ENCODE measurements at regions not wholly inside any gene's neighbourhood (a gene's known extent, or its start where the extent isn't known, plus 50 kb on each side); places are given as distances from the start of the nearest gene placed in this dataset.
"Not testable (repeated sequence)": the region's sequence is repeated elsewhere in the genome, so short reads cannot be mapped to it uniquely, and the experiment has no call there.

- no peak for DNase-seq (ENCODE audit: low read depth, low spot score)
- Mint-ChIP-seq H3K27ac (ENCODE audit: unreplicated experiment) (no peak overlapping the region), H3K4me1 (peaks cover 11% of the 10 kb centered on the region), H3K9me3 (no peaks in the 10 kb centered on the region), H3K27me3 (ENCODE audit: low read depth) (peaks cover 4% of the 10 kb centered on the region), H3K36me3 (ENCODE audit: low read depth) (no peaks in the 10 kb centered on the region), H3K4me3 (no peak overlapping the region)
- no peak for TF ChIP-seq CTCF (conservative IDR thresholded peaks at IDR 0.05)
These were observed 112.1 kb upstream of the MRPS22 start for GRCh38 chr3:139231555-139232281.

- not testable (repeated sequence) for H3K4me3 Mint-ChIP-seq; DNase-seq (ENCODE audit: low read depth, low spot score)
- peaks cover 10% of the 10 kb centered on the region for H3K27me3 Mint-ChIP-seq (ENCODE audit: low read depth)
These were observed 111.5 kb upstream of the MRPS22 start for GRCh38 chr3:139232341-139232740.

GRCh38 chr3:139234491-139234890 is 109.3 kb upstream of the MRPS22 start:
- TF ChIP-seq CTCF (conservative IDR thresholded peaks at IDR 0.05), result no peak
- H3K27me3 Mint-ChIP-seq (ENCODE audit: low read depth), result peaks cover 30% of the 10 kb centered on the region
- H3K4me1 Mint-ChIP-seq, result peaks cover 8% of the 10 kb centered on the region
- no peaks in the 10 kb centered on the region for H3K36me3 Mint-ChIP-seq (ENCODE audit: low read depth)
- no peaks in the 10 kb centered on the region for H3K9me3 Mint-ChIP-seq
- H3K4me3 Mint-ChIP-seq, result no peak overlapping the region
- DNase-seq (ENCODE audit: low read depth, low spot score), result no peak
- no peak overlapping the region for H3K27ac Mint-ChIP-seq (ENCODE audit: unreplicated experiment)

More at GRCh38 chr3:139232341-139232740, 111.5 kb upstream of the MRPS22 start:
- not testable (repeated sequence) for H3K27ac Mint-ChIP-seq (ENCODE audit: unreplicated experiment); H3K36me3 Mint-ChIP-seq (ENCODE audit: low read depth); H3K9me3 Mint-ChIP-seq
- H3K4me1 Mint-ChIP-seq, result peaks cover 11% of the 10 kb centered on the region

- TF ChIP-seq CTCF (conservative IDR thresholded peaks at IDR 0.05), result no peak
- H3K4me1 Mint-ChIP-seq, result peaks cover 8% of the 10 kb centered on the region
These were observed 108.6 kb upstream of the MRPS22 start for GRCh38 chr3:139235192-139235591.

GRCh38 chr3:139236336-139236735 is 107.5 kb upstream of the MRPS22 start:
- TF ChIP-seq CTCF (conservative IDR thresholded peaks at IDR 0.05), result no peak
- H3K9me3 Mint-ChIP-seq, result no peaks in the 10 kb centered on the region
- no peak overlapping the region for H3K27ac Mint-ChIP-seq (ENCODE audit: unreplicated experiment)
- peaks cover 44% of the 10 kb centered on the region for H3K27me3 Mint-ChIP-seq (ENCODE audit: low read depth)
- H3K4me3 Mint-ChIP-seq, result no peak overlapping the region
- H3K36me3 Mint-ChIP-seq (ENCODE audit: low read depth), result no peaks in the 10 kb centered on the region
- H3K4me1 Mint-ChIP-seq, result peaks cover 8% of the 10 kb centered on the region
- no peak for DNase-seq (ENCODE audit: low read depth, low spot score)

More at GRCh38 chr3:139235192-139235591, 108.6 kb upstream of the MRPS22 start:
- H3K36me3 Mint-ChIP-seq (ENCODE audit: low read depth), result no peaks in the 10 kb centered on the region
- no peak overlapping the region for H3K4me3 Mint-ChIP-seq
- peaks cover 37% of the 10 kb centered on the region for H3K27me3 Mint-ChIP-seq (ENCODE audit: low read depth)
- DNase-seq (ENCODE audit: low read depth, low spot score), result no peak
- no peaks in the 10 kb centered on the region for H3K9me3 Mint-ChIP-seq
- H3K27ac Mint-ChIP-seq (ENCODE audit: unreplicated experiment), result no peak overlapping the region

- H3K4me3 Mint-ChIP-seq, result no peak overlapping the region
- H3K27ac Mint-ChIP-seq (ENCODE audit: unreplicated experiment), result no peak overlapping the region
- no peak for TF ChIP-seq CTCF (conservative IDR thresholded peaks at IDR 0.05)
- no peaks in the 10 kb centered on the region for H3K9me3 Mint-ChIP-seq
- H3K4me1 Mint-ChIP-seq, result peaks cover 8% of the 10 kb centered on the region
- H3K36me3 Mint-ChIP-seq (ENCODE audit: low read depth), result no peaks in the 10 kb centered on the region
- H3K27me3 Mint-ChIP-seq (ENCODE audit: low read depth), result peaks cover 64% of the 10 kb centered on the region
- DNase-seq (ENCODE audit: low read depth, low spot score), result no peak
These were observed 105.4 kb upstream of the MRPS22 start for GRCh38 chr3:139238281-139239030.

Measured in neural crest cell (in vitro differentiated cells).